Suprapubic skin (tissue), 4 donors: ENCODE measurements at regions not wholly inside any gene's neighbourhood (a gene's known extent, or its start where the extent isn't known, plus 50 kb on each side); places are given as distances from the start of the nearest gene placed in this dataset.

Experiments used
- DNase-seq, 2 donors: peaks; one replicate each; pipeline ENCODE4 v3.0.0-alpha.2; 2019; ENCODE audit warnings: low spot score in 2 of 2
- H3K27ac ChIP-seq: fragments of 200-600 bp; sonication (generic); one replicate; pipeline ENCODE4 v1.5.1; 2019
- H3K27me3 ChIP-seq: fragments of 200-600 bp; sonication (generic); one replicate; pipeline ENCODE4 v1.5.1; 2019
- H3K36me3 ChIP-seq: fragments of 200-600 bp; sonication (generic); one replicate; pipeline ENCODE4 v1.5.1; 2019
- H3K4me1 ChIP-seq: fragments of 200-600 bp; sonication (generic); one replicate; pipeline ENCODE4 v1.5.1; 2019
- H3K4me3 ChIP-seq: fragments of 200-600 bp; sonication (generic); one replicate; pipeline ENCODE4 v1.5.1; 2019; ENCODE audit warnings: mild to moderate bottlenecking
- H3K9me3 ChIP-seq: fragments of 200-600 bp; sonication (generic); one replicate; pipeline ENCODE4 v1.5.1; 2019
- EP300 ChIP-seq: sonication (generic); formaldehyde crosslinking; IDR thresholded peaks from one replicate; pipeline ENCODE4 v1.6.1; 2017; ENCODE audit warnings: antibody characterized with exemption
- POLR2A ChIP-seq, 2 donors: fragments of 450-650 bp; IDR thresholded peaks; one replicate each; pipeline ENCODE4 v1.6.1; 2017; ENCODE audit warnings: antibody characterized with exemption in 2 of 2, mild to moderate bottlenecking in 2 of 2, moderate library complexity in 2 of 2
- POLR2AphosphoS5 ChIP-seq, 3 donors: sonication (generic); formaldehyde crosslinking; IDR thresholded peaks; one replicate each; pipeline ENCODE4 v1.6.1; 2017; ENCODE audit warnings: antibody characterized with exemption in 3 of 3
- whole genome bisulfite sequencing: methylation state at CpG from one replicate; pipeline ENCODE4 v1.1.5; 2018; 5-methylcytosine and 5-hydroxymethylcytosine counted together
- TF ChIP-seq, protein P1 (sequence below), 2 donors: fragments of 200-600 bp in 1 of 2; fragments of 450-650 bp in 1 of 2; sonication (generic) in 1 of 2; IDR thresholded peaks; one replicate each; pipeline ENCODE4 v1.5.1; 2016 to 2019; ENCODE audit warnings: antibody characterized with exemption in 2 of 2, mild to moderate bottlenecking in 1 of 2, moderate library complexity in 1 of 2

DNA sequence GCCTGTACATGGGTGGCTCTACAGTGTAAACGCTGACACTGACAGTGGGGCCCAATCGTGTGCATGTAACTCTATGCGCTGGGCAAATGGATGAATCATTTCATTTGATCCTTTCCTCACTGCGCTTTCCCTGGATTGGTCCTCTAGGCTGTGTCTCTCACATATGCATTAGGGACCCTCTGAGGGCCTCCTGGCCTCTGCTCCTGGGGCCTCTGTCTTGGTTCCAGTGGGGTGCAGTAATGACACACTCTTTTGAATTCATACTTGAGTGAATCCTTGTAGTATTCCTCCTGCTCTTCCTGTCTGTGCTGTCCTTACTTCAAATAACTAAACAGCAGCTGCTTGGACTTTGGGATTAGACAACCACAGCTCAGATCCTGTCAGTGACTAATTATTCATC lies 176.5 kb upstream of the ADO start:
- no peak for DNase-seq
- H3K4me3 ChIP-seq = no peak overlapping the region
- H3K4me1 ChIP-seq = no peaks in the 10 kb centered on the region

DNA sequence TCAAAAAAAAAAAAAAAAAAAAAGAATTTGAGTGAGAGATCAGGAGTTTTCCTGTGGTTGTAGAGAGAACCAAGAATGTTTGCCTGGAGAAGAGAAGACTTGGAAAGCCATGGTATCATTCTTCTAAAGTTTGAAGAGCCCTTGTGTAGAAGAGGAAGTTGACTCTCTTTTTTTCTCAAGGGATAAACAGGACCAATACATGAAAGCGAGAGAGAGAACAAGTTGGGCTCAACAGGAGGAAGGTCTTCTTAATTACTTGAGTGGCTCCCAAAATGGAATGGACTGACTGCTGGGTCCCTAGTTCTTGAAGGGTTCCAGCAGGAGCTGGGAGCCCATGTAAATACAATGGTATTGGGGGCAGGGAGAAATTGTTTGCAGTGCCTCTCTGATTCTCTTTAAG lies 173.3 kb upstream of the ADO start:
- WGBS = 0% methylated on average over 1 of the region's 1 CpG
- Histone ChIP-seq H3K4me1 (no peaks in the 10 kb centered on the region), H3K9me3 (no peaks in the 10 kb centered on the region), H3K27ac (no peak overlapping the region), H3K27me3 (no peaks in the 10 kb centered on the region), H3K36me3 (no peaks in the 10 kb centered on the region), H3K4me3 (no peak overlapping the region)
- no peak for TF ChIP-seq EP300
- no peak for TF ChIP-seq POLR2A (IDR thresholded peaks at IDR 0.05)
- TF ChIP-seq, protein P1, sequence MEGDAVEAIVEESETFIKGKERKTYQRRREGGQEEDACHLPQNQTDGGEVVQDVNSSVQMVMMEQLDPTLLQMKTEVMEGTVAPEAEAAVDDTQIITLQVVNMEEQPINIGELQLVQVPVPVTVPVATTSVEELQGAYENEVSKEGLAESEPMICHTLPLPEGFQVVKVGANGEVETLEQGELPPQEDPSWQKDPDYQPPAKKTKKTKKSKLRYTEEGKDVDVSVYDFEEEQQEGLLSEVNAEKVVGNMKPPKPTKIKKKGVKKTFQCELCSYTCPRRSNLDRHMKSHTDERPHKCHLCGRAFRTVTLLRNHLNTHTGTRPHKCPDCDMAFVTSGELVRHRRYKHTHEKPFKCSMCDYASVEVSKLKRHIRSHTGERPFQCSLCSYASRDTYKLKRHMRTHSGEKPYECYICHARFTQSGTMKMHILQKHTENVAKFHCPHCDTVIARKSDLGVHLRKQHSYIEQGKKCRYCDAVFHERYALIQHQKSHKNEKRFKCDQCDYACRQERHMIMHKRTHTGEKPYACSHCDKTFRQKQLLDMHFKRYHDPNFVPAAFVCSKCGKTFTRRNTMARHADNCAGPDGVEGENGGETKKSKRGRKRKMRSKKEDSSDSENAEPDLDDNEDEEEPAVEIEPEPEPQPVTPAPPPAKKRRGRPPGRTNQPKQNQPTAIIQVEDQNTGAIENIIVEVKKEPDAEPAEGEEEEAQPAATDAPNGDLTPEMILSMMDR (IDR thresholded peaks at IDR 0.05) = no peak
- DNase-seq = no peak

More for the DNA sequence above, 176.5 kb upstream of the ADO start:
- H3K27ac ChIP-seq = no peak overlapping the region
- H3K36me3 ChIP-seq = no peaks in the 10 kb centered on the region
- TF ChIP-seq, protein P1 (IDR thresholded peaks at IDR 0.05) = no peak
- TF ChIP-seq POLR2AphosphoS5 (IDR thresholded peaks at IDR 0.05) = no peak
- no peak for TF ChIP-seq EP300
- TF ChIP-seq POLR2A (IDR thresholded peaks at IDR 0.05) = no peak
- H3K27me3 ChIP-seq = no peaks in the 10 kb centered on the region
- H3K9me3 ChIP-seq = no peaks in the 10 kb centered on the region
- WGBS = 85% methylated on average over 4 of the region's 4 CpGs

DNA sequence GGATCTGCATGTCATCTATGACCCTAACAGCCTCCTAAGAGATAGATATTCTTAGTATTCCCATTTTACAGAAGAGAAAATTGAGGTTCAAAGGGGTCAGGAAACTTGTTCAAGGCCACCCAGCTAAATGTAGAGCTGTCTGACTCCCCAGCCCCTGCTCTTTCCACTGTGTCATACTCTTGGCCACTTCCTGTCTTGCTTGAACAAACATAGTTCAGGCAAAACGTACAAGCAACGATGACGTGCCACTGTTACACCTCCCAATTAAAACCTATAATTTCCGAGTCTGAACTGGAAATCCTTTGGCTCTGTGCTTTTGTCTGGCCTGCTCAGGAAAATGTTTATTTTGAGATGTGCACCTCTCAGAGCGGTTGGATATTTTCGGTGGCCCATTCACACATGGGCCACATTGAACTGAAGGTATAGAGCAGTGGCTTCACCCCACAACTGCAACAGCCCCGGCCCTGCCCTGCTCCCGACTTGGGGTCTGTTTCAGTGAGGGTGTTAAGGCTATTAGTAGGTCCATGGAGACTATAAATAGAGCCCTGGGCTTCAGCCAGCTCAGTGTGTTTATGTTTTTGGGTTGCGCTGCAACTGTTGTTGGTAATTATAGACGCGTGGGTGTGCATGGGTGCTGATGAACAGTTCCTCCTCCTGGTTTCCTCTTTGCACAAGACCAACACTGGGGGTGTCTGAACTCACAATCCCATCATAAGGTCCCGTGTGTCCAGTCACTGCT lies 172.3 kb upstream of the ADO start:
- Histone ChIP-seq H3K4me1 (peaks cover 4% of the 10 kb centered on the region), H3K36me3 (no peaks in the 10 kb centered on the region), H3K4me3 (no peak overlapping the region), H3K27me3 (no peaks in the 10 kb centered on the region), H3K9me3 (no peaks in the 10 kb centered on the region), H3K27ac (no peak overlapping the region)
- TF ChIP-seq, protein P1 (IDR thresholded peaks at IDR 0.05) = no peak
- TF ChIP-seq POLR2AphosphoS5 (IDR thresholded peaks at IDR 0.05) (no peak), POLR2A (IDR thresholded peaks at IDR 0.05) (no peak), EP300 (no peak)
- no peak for DNase-seq
- 78% methylated on average over 11 of the region's 12 CpGs for WGBS

DNA sequence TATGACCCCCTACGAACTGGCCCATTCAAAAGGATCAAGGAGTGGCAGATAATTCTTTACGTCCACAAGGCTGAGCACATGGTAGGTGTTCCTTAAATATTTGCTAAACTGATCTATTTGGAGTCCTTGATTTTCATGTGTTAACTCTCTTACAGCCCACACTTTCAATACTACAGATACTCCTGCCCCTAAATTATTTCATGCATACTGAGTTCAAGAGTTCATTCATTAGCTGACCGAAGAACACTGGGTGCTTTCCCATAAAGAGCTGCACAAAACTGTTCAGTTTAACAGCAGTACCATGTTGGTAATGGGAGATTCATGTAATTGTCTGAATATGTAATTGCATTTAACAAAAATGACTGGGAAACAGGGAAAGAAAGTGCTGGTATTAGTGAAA lies 170.5 kb upstream of the ADO start:
- Histone ChIP-seq H3K4me1 (peaks cover 16% of the 10 kb centered on the region), H3K36me3 (no peaks in the 10 kb centered on the region), H3K27ac (no peak overlapping the region), H3K27me3 (no peaks in the 10 kb centered on the region), H3K4me3 (no peak overlapping the region), H3K9me3 (no peaks in the 10 kb centered on the region)
- TF ChIP-seq EP300 (no peak), POLR2AphosphoS5 (IDR thresholded peaks at IDR 0.05) (no peak), POLR2A (IDR thresholded peaks at IDR 0.05) (no peak)
- TF ChIP-seq, protein P1 (IDR thresholded peaks at IDR 0.05) = no peak
- WGBS = 97% methylated on average over 3 of the region's 3 CpGs
- DNase-seq = no peak

DNA sequence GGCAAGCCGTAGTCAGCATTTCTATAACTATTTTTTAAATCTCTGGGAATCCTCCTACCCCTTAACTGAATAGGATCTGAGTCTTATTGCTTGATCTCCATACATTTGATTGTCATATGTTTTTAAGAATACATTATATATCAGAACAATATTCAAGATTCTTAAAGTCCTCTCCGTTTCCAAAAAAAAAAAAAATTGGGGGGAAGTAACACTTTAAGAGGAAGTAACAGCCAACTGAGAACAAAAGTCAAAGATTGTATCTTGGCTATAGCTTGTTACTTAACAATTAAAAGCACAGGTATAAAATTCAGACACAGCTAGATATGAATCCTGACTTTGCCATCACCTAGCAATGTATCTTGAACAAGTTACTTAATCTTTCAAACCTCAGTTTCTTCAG lies 169.9 kb upstream of the ADO start:
- DNase-seq = no peak
- TF ChIP-seq POLR2AphosphoS5 (IDR thresholded peaks at IDR 0.05) (no peak), POLR2A (IDR thresholded peaks at IDR 0.05) (no peak), EP300 (no peak)
- TF ChIP-seq, protein P1 (IDR thresholded peaks at IDR 0.05) = no peak
- H3K27me3 ChIP-seq = no peaks in the 10 kb centered on the region
- peaks cover 16% of the 10 kb centered on the region for H3K4me1 ChIP-seq
- H3K36me3 ChIP-seq = no peaks in the 10 kb centered on the region
- no peak overlapping the region for H3K27ac ChIP-seq
- WGBS = 67% methylated on average over 2 of the region's 2 CpGs
- H3K9me3 ChIP-seq = no peaks in the 10 kb centered on the region
- H3K4me3 ChIP-seq = no peak overlapping the region
